GM12878 (cell line): ENCODE measurements at regions not wholly inside any gene's neighbourhood (a gene's known extent, or its start where the extent isn't known, plus 50 kb on each side); places are given as distances from the start of the nearest gene placed in this dataset.

Experiments used
- ASH2L ChIP-seq: fragments of 300-600, 200-600 bp; sonication (generic); IDR thresholded peaks from 2 replicates; pipeline ENCODE4 v1.6.1; 2017; ENCODE audit warnings: low read depth, mild to moderate bottlenecking, borderline replicate concordance
- BCL3 ChIP-seq: IDR thresholded peaks from 2 replicates; pipeline ENCODE4 v1.6.1; 2011; ENCODE audit warnings: borderline replicate concordance, low read depth, mild to moderate bottlenecking, moderate library complexity, low read length; ENCODE audit not compliant: insufficient read depth, poor library complexity, severe bottlenecking
- NR2C2 ChIP-seq: IDR thresholded peaks from 2 replicates; pipeline ENCODE4 v1.6.1; 2011; ENCODE audit warnings: borderline replicate concordance, low read depth; ENCODE audit not compliant: control insufficient read depth, insufficient read length
- POU2F2 ChIP-seq: IDR thresholded peaks from 3 replicates; pipeline ENCODE4 v1.6.1; 2011; ENCODE audit warnings: low read depth, mild to moderate bottlenecking, low read length, borderline replicate concordance
- RAD21 ChIP-seq: IDR thresholded peaks from 2 replicates; pipeline ENCODE4 v1.6.1; 2011; ENCODE audit warnings: mild to moderate bottlenecking, low read depth, low read length, moderate library complexity; ENCODE audit not compliant: insufficient read depth
- SIN3A ChIP-seq: IDR thresholded peaks from 2 replicates; pipeline ENCODE4 v1.6.1; 2012; ENCODE audit warnings: low read depth, low read length, improper control_type of control experiment
- SUPT20H ChIP-seq: IDR thresholded peaks from 2 replicates; pipeline ENCODE4 v1.6.1; 2011; ENCODE audit warnings: low read depth, mild to moderate bottlenecking, low read length, moderate library complexity, borderline replicate concordance; ENCODE audit not compliant: control insufficient read depth
- ZNF622 ChIP-seq: fragments of 450-650 bp; IDR thresholded peaks from 2 replicates; pipeline ENCODE4 v1.6.1; 2017; ENCODE audit warnings: mild to moderate bottlenecking, inconsistent platforms
- TF ChIP-seq, protein P1 (sequence below): IDR thresholded peaks from 2 replicates; pipeline ENCODE4 v1.6.1; 2012; ENCODE audit warnings: improper control_type of control experiment, low read depth, low read length; ENCODE audit not compliant: insufficient replicate concordance
- TF ChIP-seq, protein P2 (sequence below): fragments of 450-650 bp; IDR thresholded peaks from 2 replicates; pipeline ENCODE4 v1.6.1; 2016; ENCODE audit warnings: mild to moderate bottlenecking
- TF ChIP-seq, protein P3 (sequence below): fragments of 450-650 bp; formaldehyde crosslinking; IDR thresholded peaks from 2 replicates; pipeline ENCODE4 v1.5.0; 2022; ENCODE audit warnings: mild to moderate bottlenecking, missing genetic modification characterization
- TF ChIP-seq, protein P4 (sequence below): fragments of 450-650 bp; IDR thresholded peaks from 2 replicates; pipeline ENCODE4 v1.6.1; 2017; ENCODE audit warnings: antibody characterized with exemption, mild to moderate bottlenecking, moderate library complexity

DNA sequence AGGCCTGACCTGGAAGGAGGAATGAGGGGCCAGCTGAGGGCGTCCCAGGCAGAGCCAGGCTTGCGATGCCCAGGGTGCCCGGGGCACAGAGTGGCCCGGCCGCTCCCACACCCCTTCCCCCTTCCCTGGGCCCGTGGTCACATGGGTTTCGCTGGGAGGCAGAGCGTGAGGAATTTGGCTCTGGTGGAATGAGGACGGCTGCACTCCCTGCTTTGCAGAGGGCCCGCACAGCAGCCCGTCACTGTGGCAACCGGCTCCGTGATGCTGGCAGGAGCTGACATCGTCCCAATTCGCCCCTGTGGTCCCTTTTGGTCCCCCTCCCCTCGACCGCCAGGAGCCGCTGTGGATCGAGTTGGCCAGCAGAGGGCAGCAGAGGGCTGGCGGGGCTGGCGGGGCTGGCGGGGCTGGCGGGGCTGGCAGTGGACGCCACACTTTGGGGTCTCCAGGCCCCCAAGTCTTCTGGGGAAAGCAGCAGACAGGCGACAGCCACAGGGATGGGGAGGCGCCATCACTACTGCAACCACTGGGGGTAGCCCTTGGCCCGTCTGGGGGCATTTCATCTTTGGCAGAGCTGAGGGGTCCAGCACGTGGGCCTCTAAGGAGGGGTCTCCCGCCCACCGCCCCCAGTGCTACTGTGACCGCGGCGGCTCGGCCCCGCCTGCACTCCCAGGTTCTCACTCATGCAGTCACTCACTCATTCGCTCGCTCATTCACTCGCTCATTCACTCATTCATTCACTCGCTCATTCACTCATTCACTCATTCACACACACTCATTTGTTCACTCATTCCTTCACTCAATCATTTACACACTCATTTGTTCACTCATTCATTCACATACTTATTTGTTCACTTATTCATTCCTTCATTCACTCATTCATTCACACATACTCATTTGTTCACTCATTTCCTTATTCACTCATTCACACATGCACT lies 49.7 kb upstream of the BHLHE23 start (continued):
- TF ChIP-seq BCL3, result peak; percentile 90
- TF ChIP-seq SUPT20H, result no peak
- TF ChIP-seq ASH2L, result no peak
- TF ChIP-seq, protein P1, sequence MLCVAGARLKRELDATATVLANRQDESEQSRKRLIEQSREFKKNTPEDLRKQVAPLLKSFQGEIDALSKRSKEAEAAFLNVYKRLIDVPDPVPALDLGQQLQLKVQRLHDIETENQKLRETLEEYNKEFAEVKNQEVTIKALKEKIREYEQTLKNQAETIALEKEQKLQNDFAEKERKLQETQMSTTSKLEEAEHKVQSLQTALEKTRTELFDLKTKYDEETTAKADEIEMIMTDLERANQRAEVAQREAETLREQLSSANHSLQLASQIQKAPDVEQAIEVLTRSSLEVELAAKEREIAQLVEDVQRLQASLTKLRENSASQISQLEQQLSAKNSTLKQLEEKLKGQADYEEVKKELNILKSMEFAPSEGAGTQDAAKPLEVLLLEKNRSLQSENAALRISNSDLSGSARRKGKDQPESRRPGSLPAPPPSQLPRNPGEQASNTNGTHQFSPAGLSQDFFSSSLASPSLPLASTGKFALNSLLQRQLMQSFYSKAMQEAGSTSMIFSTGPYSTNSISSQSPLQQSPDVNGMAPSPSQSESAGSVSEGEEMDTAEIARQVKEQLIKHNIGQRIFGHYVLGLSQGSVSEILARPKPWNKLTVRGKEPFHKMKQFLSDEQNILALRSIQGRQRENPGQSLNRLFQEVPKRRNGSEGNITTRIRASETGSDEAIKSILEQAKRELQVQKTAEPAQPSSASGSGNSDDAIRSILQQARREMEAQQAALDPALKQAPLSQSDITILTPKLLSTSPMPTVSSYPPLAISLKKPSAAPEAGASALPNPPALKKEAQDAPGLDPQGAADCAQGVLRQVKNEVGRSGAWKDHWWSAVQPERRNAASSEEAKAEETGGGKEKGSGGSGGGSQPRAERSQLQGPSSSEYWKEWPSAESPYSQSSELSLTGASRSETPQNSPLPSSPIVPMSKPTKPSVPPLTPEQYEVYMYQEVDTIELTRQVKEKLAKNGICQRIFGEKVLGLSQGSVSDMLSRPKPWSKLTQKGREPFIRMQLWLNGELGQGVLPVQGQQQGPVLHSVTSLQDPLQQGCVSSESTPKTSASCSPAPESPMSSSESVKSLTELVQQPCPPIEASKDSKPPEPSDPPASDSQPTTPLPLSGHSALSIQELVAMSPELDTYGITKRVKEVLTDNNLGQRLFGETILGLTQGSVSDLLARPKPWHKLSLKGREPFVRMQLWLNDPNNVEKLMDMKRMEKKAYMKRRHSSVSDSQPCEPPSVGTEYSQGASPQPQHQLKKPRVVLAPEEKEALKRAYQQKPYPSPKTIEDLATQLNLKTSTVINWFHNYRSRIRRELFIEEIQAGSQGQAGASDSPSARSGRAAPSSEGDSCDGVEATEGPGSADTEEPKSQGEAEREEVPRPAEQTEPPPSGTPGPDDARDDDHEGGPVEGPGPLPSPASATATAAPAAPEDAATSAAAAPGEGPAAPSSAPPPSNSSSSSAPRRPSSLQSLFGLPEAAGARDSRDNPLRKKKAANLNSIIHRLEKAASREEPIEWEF, result no peak
- no peak for TF ChIP-seq SIN3A
- peak; percentile 72 for TF ChIP-seq RAD21
- TF ChIP-seq POU2F2, result no peak
- no peak for TF ChIP-seq NR2C2
- TF ChIP-seq, protein P2, sequence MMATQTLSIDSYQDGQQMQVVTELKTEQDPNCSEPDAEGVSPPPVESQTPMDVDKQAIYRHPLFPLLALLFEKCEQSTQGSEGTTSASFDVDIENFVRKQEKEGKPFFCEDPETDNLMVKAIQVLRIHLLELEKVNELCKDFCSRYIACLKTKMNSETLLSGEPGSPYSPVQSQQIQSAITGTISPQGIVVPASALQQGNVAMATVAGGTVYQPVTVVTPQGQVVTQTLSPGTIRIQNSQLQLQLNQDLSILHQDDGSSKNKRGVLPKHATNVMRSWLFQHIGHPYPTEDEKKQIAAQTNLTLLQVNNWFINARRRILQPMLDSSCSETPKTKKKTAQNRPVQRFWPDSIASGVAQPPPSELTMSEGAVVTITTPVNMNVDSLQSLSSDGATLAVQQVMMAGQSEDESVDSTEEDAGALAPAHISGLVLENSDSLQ, result peak; percentile 50; the same call in 1 of the 2 replicates
- TF ChIP-seq, protein P3, sequence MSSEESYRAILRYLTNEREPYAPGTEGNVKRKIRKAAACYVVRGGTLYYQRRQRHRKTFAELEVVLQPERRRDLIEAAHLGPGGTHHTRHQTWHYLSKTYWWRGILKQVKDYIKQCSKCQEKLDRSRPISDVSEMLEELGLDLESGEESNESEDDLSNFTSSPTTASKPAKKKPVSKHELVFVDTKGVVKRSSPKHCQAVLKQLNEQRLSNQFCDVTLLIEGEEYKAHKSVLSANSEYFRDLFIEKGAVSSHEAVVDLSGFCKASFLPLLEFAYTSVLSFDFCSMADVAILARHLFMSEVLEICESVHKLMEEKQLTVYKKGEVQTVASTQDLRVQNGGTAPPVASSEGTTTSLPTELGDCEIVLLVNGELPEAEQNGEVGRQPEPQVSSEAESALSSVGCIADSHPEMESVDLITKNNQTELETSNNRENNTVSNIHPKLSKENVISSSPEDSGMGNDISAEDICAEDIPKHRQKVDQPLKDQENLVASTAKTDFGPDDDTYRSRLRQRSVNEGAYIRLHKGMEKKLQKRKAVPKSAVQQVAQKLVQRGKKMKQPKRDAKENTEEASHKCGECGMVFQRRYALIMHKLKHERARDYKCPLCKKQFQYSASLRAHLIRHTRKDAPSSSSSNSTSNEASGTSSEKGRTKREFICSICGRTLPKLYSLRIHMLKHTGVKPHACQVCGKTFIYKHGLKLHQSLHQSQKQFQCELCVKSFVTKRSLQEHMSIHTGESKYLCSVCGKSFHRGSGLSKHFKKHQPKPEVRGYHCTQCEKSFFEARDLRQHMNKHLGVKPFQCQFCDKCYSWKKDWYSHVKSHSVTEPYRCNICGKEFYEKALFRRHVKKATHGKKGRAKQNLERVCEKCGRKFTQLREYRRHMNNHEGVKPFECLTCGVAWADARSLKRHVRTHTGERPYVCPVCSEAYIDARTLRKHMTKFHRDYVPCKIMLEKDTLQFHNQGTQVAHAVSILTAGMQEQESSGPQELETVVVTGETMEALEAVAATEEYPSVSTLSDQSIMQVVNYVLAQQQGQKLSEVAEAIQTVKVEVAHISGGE (CRISPR knock-in tag), result no peak
- TF ChIP-seq, protein P4, sequence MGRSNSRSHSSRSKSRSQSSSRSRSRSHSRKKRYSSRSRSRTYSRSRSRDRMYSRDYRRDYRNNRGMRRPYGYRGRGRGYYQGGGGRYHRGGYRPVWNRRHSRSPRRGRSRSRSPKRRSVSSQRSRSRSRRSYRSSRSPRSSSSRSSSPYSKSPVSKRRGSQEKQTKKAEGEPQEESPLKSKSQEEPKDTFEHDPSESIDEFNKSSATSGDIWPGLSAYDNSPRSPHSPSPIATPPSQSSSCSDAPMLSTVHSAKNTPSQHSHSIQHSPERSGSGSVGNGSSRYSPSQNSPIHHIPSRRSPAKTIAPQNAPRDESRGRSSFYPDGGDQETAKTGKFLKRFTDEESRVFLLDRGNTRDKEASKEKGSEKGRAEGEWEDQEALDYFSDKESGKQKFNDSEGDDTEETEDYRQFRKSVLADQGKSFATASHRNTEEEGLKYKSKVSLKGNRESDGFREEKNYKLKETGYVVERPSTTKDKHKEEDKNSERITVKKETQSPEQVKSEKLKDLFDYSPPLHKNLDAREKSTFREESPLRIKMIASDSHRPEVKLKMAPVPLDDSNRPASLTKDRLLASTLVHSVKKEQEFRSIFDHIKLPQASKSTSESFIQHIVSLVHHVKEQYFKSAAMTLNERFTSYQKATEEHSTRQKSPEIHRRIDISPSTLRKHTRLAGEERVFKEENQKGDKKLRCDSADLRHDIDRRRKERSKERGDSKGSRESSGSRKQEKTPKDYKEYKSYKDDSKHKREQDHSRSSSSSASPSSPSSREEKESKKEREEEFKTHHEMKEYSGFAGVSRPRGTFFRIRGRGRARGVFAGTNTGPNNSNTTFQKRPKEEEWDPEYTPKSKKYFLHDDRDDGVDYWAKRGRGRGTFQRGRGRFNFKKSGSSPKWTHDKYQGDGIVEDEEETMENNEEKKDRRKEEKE, result no peak
- no peak for TF ChIP-seq ZNF622
